ENCODE measurements at regions not wholly inside any gene's neighbourhood (a gene's known extent, or its start where the extent isn't known, plus 50 kb on each side); places are given as distances from the start of the nearest gene placed in this dataset.

- no peak for TF ChIP-seq CTCF (IDR thresholded peaks at IDR 0.05)
- TF ChIP-seq REST (IDR thresholded peaks at IDR 0.05; ENCODE audit: insufficient read depth in 1 of 2, low read depth in 2 of 2, low read length in 1 of 2): no peak
- TF ChIP-seq POLR2AphosphoS5 (IDR thresholded peaks at IDR 0.05; ENCODE audit: low read depth, low read length): no peak
- TF ChIP-seq TCF7L2 (IDR thresholded peaks at IDR 0.05; ENCODE audit: low read depth, low read length): no peak
These were observed 117.0 kb downstream of the NCOR2 start for GRCh38 chr12:124450376-124450750.

Data from Panc1 (cell line).